Stimulated activated CD4-positive, alpha-beta T cell treated with anti-CD3 and anti-CD28 coated beads, Interleukin-12 subunit alpha, Interleukin-12 subunit beta, amount 100 ng/mL, for 4 hours (primary cell): ENCODE measurements at regions not wholly inside any gene's neighbourhood (a gene's known extent, or its start where the extent isn't known, plus 50 kb on each side); places are given as distances from the start of the nearest gene placed in this dataset.

Experiments
- DNase-seq: peaks from one replicate; pipeline ENCODE4 v3.0.0-alpha.2; 2020

GRCh38 chr4:123966990-123967769 is 570.6 kb downstream of the SPRY1 start:
- DNase-seq = no peak

- DNase-seq = no peak
Measured at GRCh38 chr4:123972031-123972430, 575.4 kb downstream of the SPRY1 start.

GRCh38 chr4:123974386-123975149 is 578.0 kb downstream of the SPRY1 start:
- no peak for DNase-seq

DNA sequence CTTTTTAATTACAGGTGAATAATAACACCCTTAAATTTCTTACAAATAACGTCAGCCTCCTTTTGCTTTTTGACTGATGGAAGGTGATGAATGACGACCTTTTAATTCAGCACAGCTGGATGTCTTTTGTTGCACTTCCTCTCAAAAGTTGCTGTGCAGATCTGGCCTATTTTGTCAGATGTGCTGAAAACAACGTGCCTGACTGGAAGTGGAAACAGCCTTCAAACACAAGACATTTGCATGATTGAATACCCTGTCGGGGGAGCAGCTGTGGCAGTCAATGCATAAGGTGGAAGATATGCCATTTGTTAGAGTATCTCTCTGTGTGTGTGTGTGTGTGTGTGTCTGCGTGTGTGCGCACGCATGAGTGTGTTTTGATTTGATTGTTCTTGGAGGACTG is 579.7 kb downstream of the SPRY1 start:
- DNase-seq = no peak

GRCh38 chr4:123976819-123977218 is 580.2 kb downstream of the SPRY1 start:
- DNase-seq = no peak

- DNase-seq = no peak
Measured at GRCh38 chr4:123977641-123978081, 581.1 kb downstream of the SPRY1 start.

- DNase-seq = no peak
Measured at GRCh38 chr4:123978637-123979036, 582.0 kb downstream of the SPRY1 start.

DNA sequence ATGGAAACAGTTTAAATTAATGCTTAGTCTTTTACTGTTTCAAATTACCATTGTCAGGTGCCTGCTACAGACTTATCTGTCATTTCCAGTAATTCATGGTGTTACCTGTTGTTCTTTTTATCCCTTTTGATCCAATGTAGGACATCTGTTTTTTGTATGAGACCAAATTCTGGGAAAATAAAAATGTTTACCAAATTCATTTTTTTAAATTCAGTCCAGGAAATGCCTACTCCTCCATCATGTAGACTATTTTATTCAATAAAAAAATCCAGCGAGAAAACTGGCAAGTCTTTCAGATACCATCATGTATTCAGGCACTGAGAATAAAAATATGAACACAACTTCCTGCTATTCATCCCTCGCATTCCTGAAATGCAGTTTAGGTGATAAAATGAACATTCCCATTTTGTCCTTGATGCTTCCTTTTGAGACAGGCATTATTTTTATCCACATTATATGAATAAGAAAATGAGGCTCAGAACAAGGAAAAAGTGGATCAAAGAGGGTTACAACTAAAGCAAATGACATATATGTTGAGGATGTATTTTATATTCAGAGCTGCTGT is 584.2 kb downstream of the SPRY1 start:
- DNase-seq = no peak

GRCh38 chr4:123984886-123985285 is 588.3 kb downstream of the SPRY1 start:
- DNase-seq = no peak

- no peak for DNase-seq
Measured at GRCh38 chr4:123986268-123986798, 589.7 kb downstream of the SPRY1 start.

GRCh38 chr4:123987408-123987807 is 590.8 kb downstream of the SPRY1 start:
- no peak for DNase-seq

DNA sequence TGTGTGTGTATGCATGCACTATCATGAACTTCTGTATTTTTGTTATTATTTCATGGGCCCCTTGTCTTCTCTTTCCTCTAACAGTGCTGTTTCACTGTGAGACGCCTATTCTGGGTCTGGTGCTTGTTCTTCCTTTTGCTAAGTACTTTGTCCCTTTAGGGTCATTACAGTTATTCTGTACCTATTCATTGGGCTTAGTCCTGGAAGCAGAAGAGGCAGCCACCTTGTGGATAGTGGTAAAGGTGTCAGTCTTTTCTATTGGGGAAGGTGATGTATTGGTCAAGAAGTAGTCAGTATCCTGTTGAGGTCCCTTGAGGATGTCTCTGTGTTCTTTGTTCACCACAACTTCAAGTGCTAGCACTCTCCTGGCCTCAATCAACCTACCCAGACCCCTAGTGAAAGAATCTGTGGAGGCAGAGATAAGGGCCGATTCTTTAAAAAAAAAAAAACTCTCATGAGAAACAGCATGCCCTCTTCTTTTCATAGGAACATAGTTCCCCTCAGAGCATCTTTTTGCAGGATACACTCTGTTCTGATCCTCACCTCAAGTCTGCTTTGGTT is 593.8 kb downstream of the SPRY1 start:
- no peak for DNase-seq

- DNase-seq = no peak
Measured at GRCh38 chr4:123994917-123995316, 598.3 kb downstream of the SPRY1 start.

DNA sequence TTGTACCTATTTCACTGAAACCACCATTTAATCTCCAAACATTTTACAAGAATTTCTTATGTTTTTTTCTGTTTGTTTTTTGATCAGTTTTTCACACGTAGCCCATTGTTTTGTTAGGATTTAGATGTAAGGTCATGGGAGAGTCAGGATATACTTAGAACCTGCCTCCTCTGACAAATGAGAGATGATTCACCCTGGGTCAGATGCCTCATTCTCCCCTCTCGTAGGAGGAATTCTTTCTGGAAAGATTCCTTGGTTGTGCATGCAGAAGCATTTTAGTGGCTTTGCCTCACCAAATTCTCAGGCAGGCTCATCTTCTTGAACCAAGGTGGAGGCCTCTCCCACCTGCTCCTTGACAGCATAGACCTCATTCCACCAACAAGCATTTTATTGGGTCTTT is 599.3 kb downstream of the SPRY1 start:
- no peak for DNase-seq

- DNase-seq = no peak
Measured at GRCh38 chr4:123996718-123997510, 600.3 kb downstream of the SPRY1 start.

- no peak for DNase-seq
Measured at GRCh38 chr4:123997776-123998449, 601.3 kb downstream of the SPRY1 start.

DNA sequence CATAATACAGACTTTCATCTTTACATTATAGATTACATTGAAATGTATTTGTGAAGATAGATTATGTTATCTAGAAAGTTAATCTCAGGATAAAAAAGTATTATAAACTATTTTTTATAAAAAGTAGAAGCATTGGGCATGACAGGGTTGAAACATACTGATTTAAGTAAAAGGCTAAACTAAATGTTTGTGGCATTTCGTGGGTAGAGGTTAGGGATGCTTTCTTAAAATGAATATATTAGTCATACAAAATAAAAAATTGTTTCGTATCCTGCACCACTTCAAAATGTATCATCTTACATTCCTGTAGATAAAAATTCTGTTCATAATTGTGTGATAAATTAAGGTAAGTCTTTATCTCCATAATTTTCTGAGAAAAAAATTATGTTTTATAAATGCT is 603.6 kb downstream of the SPRY1 start:
- no peak for DNase-seq

GRCh38 chr4:124015766-124016165 is 619.2 kb downstream of the SPRY1 start:
- DNase-seq = no peak

DNA sequence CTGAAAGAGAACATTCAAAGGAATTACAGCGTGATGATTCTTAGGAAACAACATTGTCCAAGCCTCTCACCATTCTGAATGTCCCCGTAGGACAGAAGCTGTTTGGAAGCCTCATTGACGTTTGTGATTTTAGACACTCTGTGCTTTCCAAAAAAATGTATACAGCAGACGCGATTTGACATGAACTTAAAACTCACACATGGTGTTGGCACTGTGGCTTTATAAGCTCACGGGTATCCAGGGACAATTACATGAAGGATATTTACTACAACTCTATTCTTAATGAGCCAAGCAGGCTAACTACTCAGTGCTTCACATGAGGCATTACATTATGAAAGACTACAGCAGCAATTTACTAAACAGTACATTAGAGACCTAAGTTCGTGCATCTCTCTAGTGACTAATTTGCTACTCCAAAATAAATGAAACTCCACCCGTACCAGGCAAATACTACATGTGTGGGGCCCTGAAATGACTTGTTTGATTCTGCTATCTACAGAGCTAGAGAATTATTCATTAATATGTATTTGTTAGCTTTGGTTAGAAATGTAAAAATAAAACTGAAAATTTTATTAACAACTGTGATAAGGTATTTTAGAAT is 620.7 kb downstream of the SPRY1 start:
- no peak for DNase-seq

DNA sequence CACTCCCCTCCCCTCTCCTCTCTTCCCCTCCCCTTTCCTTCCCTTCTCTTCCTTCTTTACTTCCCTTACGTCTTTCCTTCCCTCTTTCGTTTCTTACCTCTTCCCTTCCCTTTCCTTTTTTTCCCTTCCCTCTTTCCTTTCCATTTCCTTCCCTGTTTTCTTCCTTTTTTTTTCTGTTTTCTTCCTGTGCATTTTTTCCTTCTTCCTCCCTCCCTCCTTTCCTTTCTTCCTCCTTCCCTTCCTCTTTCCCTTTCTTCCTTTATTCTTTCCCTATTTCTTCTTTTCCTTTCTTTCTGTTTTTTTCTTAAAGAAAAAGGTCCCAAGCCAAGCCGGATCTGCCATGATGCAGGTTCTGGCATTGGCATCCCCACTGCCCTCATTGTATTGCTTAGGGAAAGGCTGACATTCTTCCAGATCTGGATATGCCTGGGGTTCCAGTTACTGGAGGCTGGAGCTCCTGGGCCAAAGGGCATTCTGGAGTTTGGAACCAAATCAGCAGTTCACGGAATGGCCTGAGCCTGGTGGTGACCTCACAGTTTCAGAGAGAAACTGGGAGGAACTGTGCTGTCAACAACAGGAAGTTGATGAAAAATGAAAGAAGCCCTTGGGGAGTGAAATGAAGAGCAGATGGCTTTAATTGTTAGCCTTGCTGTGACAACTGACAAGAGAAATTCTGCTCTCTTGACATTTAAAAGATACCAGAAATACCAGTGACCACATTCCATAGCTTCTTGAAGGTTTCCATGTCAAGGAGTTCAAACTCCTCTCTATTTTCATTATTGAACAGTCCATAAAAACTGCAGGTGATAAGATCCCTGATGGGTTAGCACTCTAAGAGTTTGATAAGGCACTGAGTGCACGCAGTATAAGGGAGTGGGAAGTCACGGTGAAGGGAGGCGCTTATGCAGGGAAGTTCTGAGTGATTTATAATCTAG is 622.1 kb downstream of the SPRY1 start:
- DNase-seq = no peak
